SW480 (cell line): ENCODE measurements at regions not wholly inside any gene's neighbourhood (a gene's known extent, or its start where the extent isn't known, plus 50 kb on each side); places are given as distances from the start of the nearest gene placed in this dataset.

Experiments
- DNase-seq: peaks from one replicate; pipeline ENCODE4 v3.0.0-alpha.2; 2016; ENCODE audit warnings: low spot score

- DNase-seq, result no peak
Measured at GRCh38 chr4:176011529-176011928, 54.1 kb upstream of the WDR17 start.

GRCh38 chr4:176013476-176014247, 52.0 kb upstream of the WDR17 start:
- DNase-seq, result no peak

GRCh38 chr4:176014583-176015108, 51.0 kb upstream of the WDR17 start:
- no peak for DNase-seq
